WTC11 (cell line): ENCODE measurements at regions not wholly inside any gene's neighbourhood (a gene's known extent, or its start where the extent isn't known, plus 50 kb on each side); places are given as distances from the start of the nearest gene placed in this dataset.

Experiments
- ATAC-seq: fragments of 200-7000 bp; cut with Tn5 transposase; 2 replicates; pipeline ENCODE4 v1.10.0; 2021; ENCODE audit warnings: mild to moderate bottlenecking, moderate library complexity
- CTCF ChIA-PET: fragments of 300-600 bp; sonication (Branson Sonifier 250); formaldehyde crosslinking; loops from one replicate; lab custom pipeline; 2021; ENCODE audit warnings: antibody characterized with exemption; lab: Charles Lee
- POLR2A ChIA-PET: fragments of 350-600 bp; sonication (Branson Sonifier 250); formaldehyde crosslinking; loops from one replicate; lab custom pipeline; 2021; ENCODE audit warnings: antibody characterized with exemption; lab: Charles Lee
- DNase-seq: peaks from one replicate; pipeline ENCODE4 v3.0.0; 2021; ENCODE audit warnings: low spot score
- H3K27ac Mint-ChIP-seq: 2 replicates; pipeline ENCODE4 v1.8.0; 2021; ENCODE audit warnings: mixed read lengths
- H3K27me3 Mint-ChIP-seq: 2 replicates; pipeline ENCODE4 v1.8.0; 2021; ENCODE audit warnings: low read depth, mild to moderate bottlenecking, moderate library complexity, mixed read lengths
- H3K36me3 Mint-ChIP-seq: 2 replicates; pipeline ENCODE4 v1.8.0; 2021; ENCODE audit warnings: mixed read lengths
- H3K4me1 Mint-ChIP-seq: 2 replicates; pipeline ENCODE4 v1.8.0; 2022; ENCODE audit warnings: mixed read lengths
- H3K4me3 Mint-ChIP-seq: 2 replicates; pipeline ENCODE4 v1.8.0; 2021; ENCODE audit warnings: mild to moderate bottlenecking, moderate library complexity, mixed read lengths
- H3K9me3 Mint-ChIP-seq: 2 replicates; pipeline ENCODE4 v1.8.0; 2021; ENCODE audit warnings: mixed read lengths
- CREM ChIP-seq: sonication (generic); formaldehyde crosslinking; IDR thresholded peaks from 2 replicates; pipeline ENCODE4 v1.8.1; 2022; ENCODE audit warnings: mild to moderate bottlenecking, missing genetic modification reagents, moderate library complexity
- E2F1 ChIP-seq: sonication (generic); formaldehyde crosslinking; IDR thresholded peaks from 2 replicates; pipeline ENCODE4 v1.8.0; 2022; ENCODE audit warnings: mild to moderate bottlenecking, missing genetic modification reagents
- ESRRA ChIP-seq: sonication (generic); formaldehyde crosslinking; IDR thresholded peaks from 2 replicates; pipeline ENCODE4 v1.8.1; 2022; ENCODE audit warnings: mild to moderate bottlenecking, missing genetic modification reagents, borderline replicate concordance
- FOXJ3 ChIP-seq: sonication (generic); formaldehyde crosslinking; IDR thresholded peaks from 2 replicates; pipeline ENCODE4 v1.9.0; 2021; ENCODE audit warnings: missing genetic modification reagents, mild to moderate bottlenecking, borderline replicate concordance
- GABPB1 ChIP-seq: sonication (generic); formaldehyde crosslinking; IDR thresholded peaks from 2 replicates; pipeline ENCODE4 v1.8.1; 2023; ENCODE audit warnings: mild to moderate bottlenecking, missing genetic modification reagents
- MLX ChIP-seq: sonication (generic); formaldehyde crosslinking; IDR thresholded peaks from 2 replicates; pipeline ENCODE4 v1.8.1; 2023; ENCODE audit warnings: mild to moderate bottlenecking, missing genetic modification reagents, moderate library complexity
- SMAD4 ChIP-seq: sonication (generic); formaldehyde crosslinking; IDR thresholded peaks from 2 replicates; pipeline ENCODE4 v1.8.0; 2022; ENCODE audit warnings: mild to moderate bottlenecking, missing genetic modification reagents
- TEAD4 ChIP-seq: sonication (generic); formaldehyde crosslinking; IDR thresholded peaks from 2 replicates; pipeline ENCODE4 v1.8.0; 2022; ENCODE audit warnings: mild to moderate bottlenecking, missing genetic modification reagents
- ZNF219 ChIP-seq: sonication (generic); formaldehyde crosslinking; IDR thresholded peaks from 2 replicates; pipeline ENCODE4 v1.8.0; 2023; ENCODE audit warnings: missing genetic modification reagents, mild to moderate bottlenecking, borderline replicate concordance
- ZNF317 ChIP-seq: sonication (generic); formaldehyde crosslinking; IDR thresholded peaks from 2 replicates; pipeline ENCODE4 v1.8.1; 2023; ENCODE audit warnings: low read depth, mild to moderate bottlenecking, moderate library complexity, missing genetic modification reagents, borderline replicate concordance
- ZNF416 ChIP-seq: fragments of 250-450 bp; sonication (Bioruptor Pico); IDR thresholded peaks from 2 replicates; pipeline ENCODE4 v1.9.0; 2021; ENCODE audit warnings: mild to moderate bottlenecking, inconsistent platforms
- ZNF423 ChIP-seq: fragments of 250-450 bp; sonication (Bioruptor Pico); IDR thresholded peaks from 2 replicates; pipeline ENCODE4 v2.1.2; 2022; ENCODE audit warnings: mild to moderate bottlenecking, moderate library complexity
- ZNF532 ChIP-seq: fragments of 250-450 bp; sonication (Bioruptor Pico); IDR thresholded peaks from 2 replicates; pipeline ENCODE4 v1.9.0; 2021; ENCODE audit warnings: mild to moderate bottlenecking, borderline replicate concordance
- ZNF671 ChIP-seq: fragments of 250-450 bp; sonication (Bioruptor Pico); IDR thresholded peaks from 2 replicates; pipeline ENCODE4 v1.8.0; 2021; ENCODE audit warnings: mild to moderate bottlenecking
- TF ChIP-seq, protein P1 (sequence below): fragments of 200-600 bp; IDR thresholded peaks from 2 replicates; pipeline ENCODE4 v1.8.0; 2022; ENCODE audit warnings: antibody characterized with exemption
- TF ChIP-seq, protein P2 (sequence below): sonication (generic); formaldehyde crosslinking; IDR thresholded peaks from 2 replicates; pipeline ENCODE4 v1.8.0; 2022; ENCODE audit warnings: missing genetic modification reagents
- TF ChIP-seq, protein P3 (sequence below): sonication (generic); formaldehyde crosslinking; IDR thresholded peaks from 2 replicates; pipeline ENCODE4 v1.8.1; 2022; ENCODE audit warnings: low read depth, mild to moderate bottlenecking, moderate library complexity, missing genetic modification reagents, borderline replicate concordance
- TF ChIP-seq, protein P4 (sequence below): sonication (generic); formaldehyde crosslinking; IDR thresholded peaks from 2 replicates; pipeline ENCODE4 v1.8.1; 2022; ENCODE audit warnings: mild to moderate bottlenecking, moderate library complexity, missing genetic modification reagents

GRCh38 chr3:18771931-18772330 is 346.8 kb upstream of the SATB1 start:
- H3K4me1 Mint-ChIP-seq: peaks cover 18% of the 10 kb centered on the region
- POLR2A ChIA-PET: no interaction called here

GRCh38 chr3:18770800-18771199 is 345.7 kb upstream of the SATB1 start:
- no peak overlapping the region for H3K27ac Mint-ChIP-seq
- CTCF ChIA-PET: no interaction called here
- H3K4me1 Mint-ChIP-seq: peaks cover 18% of the 10 kb centered on the region
- POLR2A ChIA-PET: no interaction called here
- H3K27me3 Mint-ChIP-seq: no peaks in the 10 kb centered on the region
- DNase-seq: no peak
- H3K9me3 Mint-ChIP-seq: no peaks in the 10 kb centered on the region
- no peak overlapping the region for H3K4me3 Mint-ChIP-seq
- ATAC-seq: no peak
- TF ChIP-seq, protein P1, sequence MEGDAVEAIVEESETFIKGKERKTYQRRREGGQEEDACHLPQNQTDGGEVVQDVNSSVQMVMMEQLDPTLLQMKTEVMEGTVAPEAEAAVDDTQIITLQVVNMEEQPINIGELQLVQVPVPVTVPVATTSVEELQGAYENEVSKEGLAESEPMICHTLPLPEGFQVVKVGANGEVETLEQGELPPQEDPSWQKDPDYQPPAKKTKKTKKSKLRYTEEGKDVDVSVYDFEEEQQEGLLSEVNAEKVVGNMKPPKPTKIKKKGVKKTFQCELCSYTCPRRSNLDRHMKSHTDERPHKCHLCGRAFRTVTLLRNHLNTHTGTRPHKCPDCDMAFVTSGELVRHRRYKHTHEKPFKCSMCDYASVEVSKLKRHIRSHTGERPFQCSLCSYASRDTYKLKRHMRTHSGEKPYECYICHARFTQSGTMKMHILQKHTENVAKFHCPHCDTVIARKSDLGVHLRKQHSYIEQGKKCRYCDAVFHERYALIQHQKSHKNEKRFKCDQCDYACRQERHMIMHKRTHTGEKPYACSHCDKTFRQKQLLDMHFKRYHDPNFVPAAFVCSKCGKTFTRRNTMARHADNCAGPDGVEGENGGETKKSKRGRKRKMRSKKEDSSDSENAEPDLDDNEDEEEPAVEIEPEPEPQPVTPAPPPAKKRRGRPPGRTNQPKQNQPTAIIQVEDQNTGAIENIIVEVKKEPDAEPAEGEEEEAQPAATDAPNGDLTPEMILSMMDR: no peak
- TF ChIP-seq ZNF219 (CRISPR knock-in tag) (no peak), ZNF671 (CRISPR knock-in tag) (no peak), ZNF532 (no peak), TEAD4 (no peak), ZNF317 (CRISPR knock-in tag) (no peak), MLX (CRISPR knock-in tag) (no peak), FOXJ3 (CRISPR knock-in tag) (no peak), CREM (CRISPR knock-in tag) (no peak), ZNF416 (no peak), GABPB1 (CRISPR knock-in tag) (no peak)
- TF ChIP-seq, protein P2, sequence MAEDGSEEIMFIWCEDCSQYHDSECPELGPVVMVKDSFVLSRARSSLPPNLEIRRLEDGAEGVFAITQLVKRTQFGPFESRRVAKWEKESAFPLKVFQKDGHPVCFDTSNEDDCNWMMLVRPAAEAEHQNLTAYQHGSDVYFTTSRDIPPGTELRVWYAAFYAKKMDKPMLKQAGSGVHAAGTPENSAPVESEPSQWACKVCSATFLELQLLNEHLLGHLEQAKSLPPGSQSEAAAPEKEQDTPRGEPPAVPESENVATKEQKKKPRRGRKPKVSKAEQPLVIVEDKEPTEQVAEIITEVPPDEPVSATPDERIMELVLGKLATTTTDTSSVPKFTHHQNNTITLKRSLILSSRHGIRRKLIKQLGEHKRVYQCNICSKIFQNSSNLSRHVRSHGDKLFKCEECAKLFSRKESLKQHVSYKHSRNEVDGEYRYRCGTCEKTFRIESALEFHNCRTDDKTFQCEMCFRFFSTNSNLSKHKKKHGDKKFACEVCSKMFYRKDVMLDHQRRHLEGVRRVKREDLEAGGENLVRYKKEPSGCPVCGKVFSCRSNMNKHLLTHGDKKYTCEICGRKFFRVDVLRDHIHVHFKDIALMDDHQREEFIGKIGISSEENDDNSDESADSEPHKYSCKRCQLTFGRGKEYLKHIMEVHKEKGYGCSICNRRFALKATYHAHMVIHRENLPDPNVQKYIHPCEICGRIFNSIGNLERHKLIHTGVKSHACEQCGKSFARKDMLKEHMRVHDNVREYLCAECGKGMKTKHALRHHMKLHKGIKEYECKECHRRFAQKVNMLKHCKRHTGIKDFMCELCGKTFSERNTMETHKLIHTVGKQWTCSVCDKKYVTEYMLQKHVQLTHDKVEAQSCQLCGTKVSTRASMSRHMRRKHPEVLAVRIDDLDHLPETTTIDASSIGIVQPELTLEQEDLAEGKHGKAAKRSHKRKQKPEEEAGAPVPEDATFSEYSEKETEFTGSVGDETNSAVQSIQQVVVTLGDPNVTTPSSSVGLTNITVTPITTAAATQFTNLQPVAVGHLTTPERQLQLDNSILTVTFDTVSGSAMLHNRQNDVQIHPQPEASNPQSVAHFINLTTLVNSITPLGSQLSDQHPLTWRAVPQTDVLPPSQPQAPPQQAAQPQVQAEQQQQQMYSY (CRISPR knock-in tag): no peak
- TF ChIP-seq, protein P3, sequence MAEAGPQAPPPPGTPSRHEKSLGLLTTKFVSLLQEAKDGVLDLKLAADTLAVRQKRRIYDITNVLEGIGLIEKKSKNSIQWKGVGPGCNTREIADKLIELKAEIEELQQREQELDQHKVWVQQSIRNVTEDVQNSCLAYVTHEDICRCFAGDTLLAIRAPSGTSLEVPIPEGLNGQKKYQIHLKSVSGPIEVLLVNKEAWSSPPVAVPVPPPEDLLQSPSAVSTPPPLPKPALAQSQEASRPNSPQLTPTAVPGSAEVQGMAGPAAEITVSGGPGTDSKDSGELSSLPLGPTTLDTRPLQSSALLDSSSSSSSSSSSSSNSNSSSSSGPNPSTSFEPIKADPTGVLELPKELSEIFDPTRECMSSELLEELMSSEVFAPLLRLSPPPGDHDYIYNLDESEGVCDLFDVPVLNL (CRISPR knock-in tag): no peak
- TF ChIP-seq, protein P4, sequence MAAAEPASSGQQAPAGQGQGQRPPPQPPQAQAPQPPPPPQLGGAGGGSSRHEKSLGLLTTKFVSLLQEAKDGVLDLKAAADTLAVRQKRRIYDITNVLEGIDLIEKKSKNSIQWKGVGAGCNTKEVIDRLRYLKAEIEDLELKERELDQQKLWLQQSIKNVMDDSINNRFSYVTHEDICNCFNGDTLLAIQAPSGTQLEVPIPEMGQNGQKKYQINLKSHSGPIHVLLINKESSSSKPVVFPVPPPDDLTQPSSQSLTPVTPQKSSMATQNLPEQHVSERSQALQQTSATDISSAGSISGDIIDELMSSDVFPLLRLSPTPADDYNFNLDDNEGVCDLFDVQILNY: no peak
- TF ChIP-seq, all 79 proteins: peak for 0
- H3K36me3 Mint-ChIP-seq: no peaks in the 10 kb centered on the region

More at GRCh38 chr3:18771931-18772330, 346.8 kb upstream of the SATB1 start:
- H3K27ac Mint-ChIP-seq: no peak overlapping the region
- TF ChIP-seq ZNF317 (CRISPR knock-in tag) (no peak), ESRRA (CRISPR knock-in tag) (no peak), ZNF423 (CRISPR knock-in tag) (no peak), ZNF671 (CRISPR knock-in tag) (no peak), SMAD4 (CRISPR knock-in tag) (no peak), GABPB1 (CRISPR knock-in tag) (no peak), E2F1 (CRISPR knock-in tag) (no peak)
- ATAC-seq: no peak
- H3K36me3 Mint-ChIP-seq: no peaks in the 10 kb centered on the region
- CTCF ChIA-PET: no interaction called here
- no peak for DNase-seq
- H3K9me3 Mint-ChIP-seq: no peaks in the 10 kb centered on the region
- no peak overlapping the region for H3K4me3 Mint-ChIP-seq
- H3K27me3 Mint-ChIP-seq: no peaks in the 10 kb centered on the region
